ENCODE measurements at regions not wholly inside any gene's neighbourhood (a gene's known extent, or its start where the extent isn't known, plus 50 kb on each side); places are given as distances from the start of the nearest gene placed in this dataset.

- ChIA-PET POLR2A (no interaction called here), CTCF (interaction anchor here (1.1 kb wide), 1 partner anchor 144 kb away, joined by 3 read pairs; no protein-coding TSS in a partner anchor)
- Mint-ChIP-seq H3K27ac (no peak overlapping the region), H3K36me3 (no peaks in the 10 kb centered on the region), H3K4me1 (peaks cover 13% of the 10 kb centered on the region), H3K27me3 (ENCODE audit: low read depth) (peaks cover 17% of the 10 kb centered on the region), H3K9me3 (peaks cover 12% of the 10 kb centered on the region), H3K4me3 (no peak overlapping the region)
- DNase-seq (ENCODE audit: low spot score) = no peak
- TF ChIP-seq NR3C1 (CRISPR knock-in tag; conservative IDR thresholded peaks at IDR 0.05; ENCODE audit: low read depth) = no peak
- TF ChIP-seq ATF6 (CRISPR knock-in tag; IDR thresholded peaks at IDR 0.05) = no peak
- TF ChIP-seq ZNF281 (CRISPR knock-in tag; IDR thresholded peaks at IDR 0.05) = no peak
- no peak for TF ChIP-seq MAX (CRISPR knock-in tag; IDR thresholded peaks at IDR 0.05)
- no peak for TF ChIP-seq PRRX2 (CRISPR knock-in tag; IDR thresholded peaks at IDR 0.05)
- TF ChIP-seq ERG (CRISPR knock-in tag; IDR thresholded peaks at IDR 0.05) = no peak
- no peak for TF ChIP-seq ARID4B (CRISPR knock-in tag; IDR thresholded peaks at IDR 0.05; ENCODE audit: borderline replicate concordance)
- no peak for TF ChIP-seq ZNF219 (CRISPR knock-in tag; IDR thresholded peaks at IDR 0.05; ENCODE audit: borderline replicate concordance)
- no peak for TF ChIP-seq ZNF121 (CRISPR knock-in tag; IDR thresholded peaks at IDR 0.05)
- no peak for ATAC-seq
These were observed 111.3 kb upstream of the UQCRFS1 start for GRCh38 chr19:29324291-29324680.

- no peaks in the 10 kb centered on the region for H3K36me3 Mint-ChIP-seq
- ATAC-seq = no peak
- no peak for DNase-seq (ENCODE audit: low spot score)
- TF ChIP-seq ZBTB43 (CRISPR knock-in tag; IDR thresholded peaks at IDR 0.05) (no peak), RELA (CRISPR knock-in tag; IDR thresholded peaks at IDR 0.05; ENCODE audit: borderline replicate concordance) (no peak), EMX1 (CRISPR knock-in tag; IDR thresholded peaks at IDR 0.05) (no peak), CBFB (CRISPR knock-in tag; IDR thresholded peaks at IDR 0.05; ENCODE audit: low read depth) (no peak), TP53 (CRISPR knock-in tag; IDR thresholded peaks at IDR 0.05) (no peak), NFE2L1 (CRISPR knock-in tag; IDR thresholded peaks at IDR 0.05) (no peak), NR2C2 (CRISPR knock-in tag; IDR thresholded peaks at IDR 0.05) (no peak), FOXJ3 (CRISPR knock-in tag; IDR thresholded peaks at IDR 0.05; ENCODE audit: borderline replicate concordance) (no peak), GRHL2 (CRISPR knock-in tag; IDR thresholded peaks at IDR 0.05; ENCODE audit: insufficient replicate concordance, severe bottlenecking) (no peak), E2F5 (CRISPR knock-in tag; IDR thresholded peaks at IDR 0.05) (no peak)
- POLR2A ChIA-PET = no interaction called here
- peaks cover 19% of the 10 kb centered on the region for H3K27me3 Mint-ChIP-seq (ENCODE audit: low read depth)
- H3K27ac Mint-ChIP-seq = no peak overlapping the region
- peaks cover 13% of the 10 kb centered on the region for H3K4me1 Mint-ChIP-seq
- H3K4me3 Mint-ChIP-seq = no peak overlapping the region
- CTCF ChIA-PET = interaction anchor here (1.1 kb wide), 1 partner anchor 143 kb away, joined by 3 read pairs; no protein-coding TSS in a partner anchor
- H3K9me3 Mint-ChIP-seq = peaks cover 15% of the 10 kb centered on the region
These were observed 111.8 kb upstream of the UQCRFS1 start for GRCh38 chr19:29324717-29325116.

Measured in WTC11 (cell line).